NCI-H2107 treated with DMSO at 0.1 percent for 48 hours (cell line): ENCODE measurements at regions not wholly inside any gene's neighbourhood (a gene's known extent, or its start where the extent isn't known, plus 50 kb on each side); places are given as distances from the start of the nearest gene placed in this dataset.
"Not testable (repeated sequence)": the region's sequence is repeated elsewhere in the genome, so short reads cannot be mapped to it uniquely, and the experiment has no call there.

ENCODE experiments used
- DNase-seq: peaks from one replicate; lab custom pipeline; 2025; ENCODE audit not compliant: unreplicated experiment; lab: John Stamatoyannopoulos, UW

DNA sequence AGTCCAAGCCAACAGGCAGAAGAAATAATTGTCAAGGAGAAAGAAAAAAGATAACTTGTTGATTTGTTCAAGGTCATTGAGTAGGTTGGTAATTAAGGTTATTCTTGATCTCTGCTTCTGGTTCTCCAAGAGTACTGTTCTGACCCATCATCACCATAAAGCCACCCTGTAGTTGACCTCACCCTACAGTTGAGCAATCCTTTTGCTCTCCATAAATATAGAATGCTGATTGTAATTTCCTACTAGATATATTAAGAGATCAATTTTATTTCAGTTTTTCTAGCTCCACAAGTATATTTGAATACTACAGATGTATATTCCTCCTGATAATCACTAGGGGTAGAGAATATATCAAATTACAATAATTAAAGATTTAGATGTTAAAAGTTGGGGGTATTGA, 350.5 kb upstream of the PDE3A start:
- DNase-seq, result no peak

DNA sequence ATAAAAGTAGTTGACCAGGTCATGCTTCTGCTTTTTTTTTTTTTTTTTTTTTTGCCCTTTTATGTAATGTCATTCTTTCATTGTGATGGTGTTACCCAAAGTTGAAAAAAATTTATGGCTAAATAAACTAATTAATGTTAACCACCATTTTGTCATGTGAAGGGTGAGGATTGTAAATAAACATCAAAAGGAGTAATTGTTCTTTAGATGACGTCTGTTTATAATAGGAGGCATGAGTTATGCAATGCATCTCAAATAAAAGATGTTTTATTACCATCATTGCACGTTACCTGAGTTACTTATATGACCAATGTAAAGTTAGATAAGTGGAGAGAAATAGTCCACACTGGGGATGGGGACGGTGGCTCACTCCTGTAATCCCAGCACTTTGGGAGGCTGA, 349.9 kb upstream of the PDE3A start:
- DNase-seq, result no peak

DNA sequence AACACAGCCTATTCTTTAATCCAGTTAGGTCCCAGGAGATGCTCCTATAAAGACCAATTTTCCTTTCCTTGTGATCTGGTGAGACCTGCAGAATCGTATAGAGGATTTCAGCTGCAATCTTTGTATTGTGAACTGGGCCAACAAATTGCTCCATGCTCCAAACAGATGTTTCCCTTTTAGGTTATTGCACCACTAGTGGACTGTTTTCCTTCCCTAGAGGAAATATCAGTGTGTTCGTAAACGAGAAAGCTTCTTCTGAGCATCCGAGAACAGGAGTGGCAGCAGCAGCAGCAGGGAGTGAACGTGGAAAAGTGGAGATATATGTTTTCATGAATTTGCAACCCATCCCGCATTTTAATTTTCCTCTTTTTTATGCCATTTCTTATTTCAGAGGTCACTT, 344.1 kb upstream of the PDE3A start:
- DNase-seq, result no peak

DNA sequence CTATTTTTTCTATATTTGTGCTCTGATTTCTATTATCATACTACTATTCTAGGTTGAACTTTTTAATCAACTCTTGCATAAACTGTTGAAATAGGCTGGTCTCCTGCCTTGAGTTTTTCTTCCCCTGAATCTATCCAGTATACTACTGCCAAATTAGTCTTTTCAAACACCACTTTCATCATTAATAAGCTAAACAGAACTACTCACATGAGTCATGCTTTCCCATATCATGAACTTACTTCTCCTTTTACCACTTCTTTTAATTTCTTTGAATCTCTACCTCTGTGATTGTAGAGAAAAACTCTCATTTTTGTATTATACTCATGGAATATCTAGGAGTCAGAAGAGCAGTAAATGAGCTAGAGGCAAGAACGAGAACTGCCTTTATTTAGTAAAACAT, 340.3 kb upstream of the PDE3A start:
- no peak for DNase-seq

DNA sequence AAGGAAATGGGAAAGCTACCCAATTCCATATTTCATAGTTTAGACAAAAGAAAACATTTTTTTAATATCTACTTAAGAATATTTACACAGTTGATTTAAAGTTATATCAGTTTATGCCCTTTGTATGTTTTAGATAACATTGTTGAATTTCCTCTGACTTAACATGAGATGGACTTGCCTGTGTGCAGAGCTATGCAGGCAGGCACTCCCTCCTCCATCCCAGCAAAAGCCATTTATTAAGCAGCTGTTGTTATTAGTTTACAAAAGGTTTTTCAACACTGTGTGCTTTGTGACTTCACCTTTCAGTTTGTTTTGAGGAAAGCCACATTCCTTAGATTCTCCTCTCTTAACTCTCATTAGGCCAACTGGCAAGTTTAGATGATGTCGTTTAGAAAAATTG, 337.5 kb upstream of the PDE3A start:
- no peak for DNase-seq

GRCh38 chr12:20039562-20039961, 328.8 kb upstream of the PDE3A start:
- DNase-seq, result no peak

GRCh38 chr12:20040184-20040583, 328.2 kb upstream of the PDE3A start:
- no peak for DNase-seq

GRCh38 chr12:20040831-20041230, 327.5 kb upstream of the PDE3A start:
- DNase-seq, result no peak

GRCh38 chr12:20044351-20044750, 324.0 kb upstream of the PDE3A start:
- DNase-seq, result no peak

GRCh38 chr12:20044846-20045245, 323.5 kb upstream of the PDE3A start:
- no peak for DNase-seq

DNA sequence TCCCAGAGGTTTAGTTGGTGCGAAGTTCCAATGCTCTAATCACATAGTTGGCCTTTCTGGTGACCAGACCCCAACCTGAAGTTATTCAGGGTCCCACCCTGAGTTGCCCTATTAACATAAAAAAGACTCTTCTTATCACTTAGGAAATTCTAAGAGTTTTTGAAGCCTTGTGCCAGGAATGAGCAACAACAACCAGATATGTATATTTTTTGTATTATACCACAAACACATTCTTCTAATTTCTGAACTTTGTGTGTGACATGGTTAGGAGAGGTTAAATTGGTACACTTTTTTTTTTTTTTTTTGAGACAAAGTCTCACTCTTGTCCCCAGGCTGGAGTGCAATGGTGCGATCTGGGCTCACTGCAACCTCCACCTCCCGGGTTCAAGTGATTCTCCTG, 320.4 kb upstream of the PDE3A start:
- no peak for DNase-seq

DNA sequence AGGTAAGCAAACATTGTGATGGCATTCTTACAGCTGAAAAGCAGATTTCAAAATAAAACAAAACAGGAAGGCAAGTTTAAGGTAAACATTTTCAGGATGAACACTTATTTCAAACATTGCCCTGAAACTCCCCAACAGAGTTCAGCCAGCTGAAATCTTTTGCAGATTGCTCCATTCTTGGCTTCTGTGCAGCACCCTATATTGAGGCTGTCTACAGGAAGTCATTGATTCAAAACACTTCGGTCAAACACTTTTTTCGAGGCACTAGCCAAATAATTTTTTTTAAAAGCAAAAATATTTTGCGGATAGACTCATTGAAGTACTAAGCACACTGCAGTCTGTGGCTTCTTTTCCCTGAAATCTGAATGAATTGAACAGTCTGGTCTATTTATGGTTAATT, 318.1 kb upstream of the PDE3A start:
- DNase-seq, result no peak

- no peak for DNase-seq
Observed at GRCh38 chr12:20053782-20054181, 314.6 kb upstream of the PDE3A start.

DNA sequence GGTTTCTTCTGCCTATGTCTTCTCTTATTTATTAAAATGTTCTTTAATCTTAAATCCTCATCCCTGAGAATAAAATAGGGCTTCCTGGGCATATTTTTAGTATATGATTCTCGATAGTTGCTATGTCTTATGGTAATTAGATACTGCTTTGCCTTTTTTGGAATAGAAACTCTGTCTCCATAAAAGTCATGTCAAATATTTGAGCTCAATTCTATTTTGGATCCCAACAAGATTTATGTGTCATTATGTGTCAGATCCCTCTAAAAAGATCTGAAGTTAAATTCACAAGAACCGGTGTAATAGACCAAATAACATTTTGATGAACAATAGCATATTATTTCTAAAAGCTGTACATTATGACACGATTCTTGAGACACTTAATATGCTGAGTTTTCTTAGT, 312.5 kb upstream of the PDE3A start:
- DNase-seq, result no peak

- no peak for DNase-seq
Observed at GRCh38 chr12:20057398-20057797, 310.9 kb upstream of the PDE3A start.

DNA sequence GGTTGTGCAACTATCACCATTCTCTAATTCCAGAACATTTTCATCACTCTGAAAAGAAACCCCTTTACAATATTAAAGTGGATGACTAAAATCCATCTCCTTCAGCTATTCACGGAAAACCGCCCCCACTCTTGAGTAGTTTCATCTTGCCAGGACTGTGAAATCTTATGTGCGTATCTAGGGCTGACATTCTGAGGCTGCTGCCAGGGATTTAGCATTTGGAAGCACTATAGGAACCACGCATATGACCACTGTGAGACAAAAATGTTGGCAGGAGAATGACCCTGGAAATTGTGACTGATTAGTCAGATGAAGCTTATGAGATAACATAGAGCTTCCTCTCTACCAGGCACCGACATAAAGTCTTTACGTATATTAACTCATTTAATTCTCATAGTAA, 305.2 kb upstream of the PDE3A start:
- DNase-seq, result no peak

GRCh38 chr12:20077618-20078017, 290.7 kb upstream of the PDE3A start:
- no peak for DNase-seq

DNA sequence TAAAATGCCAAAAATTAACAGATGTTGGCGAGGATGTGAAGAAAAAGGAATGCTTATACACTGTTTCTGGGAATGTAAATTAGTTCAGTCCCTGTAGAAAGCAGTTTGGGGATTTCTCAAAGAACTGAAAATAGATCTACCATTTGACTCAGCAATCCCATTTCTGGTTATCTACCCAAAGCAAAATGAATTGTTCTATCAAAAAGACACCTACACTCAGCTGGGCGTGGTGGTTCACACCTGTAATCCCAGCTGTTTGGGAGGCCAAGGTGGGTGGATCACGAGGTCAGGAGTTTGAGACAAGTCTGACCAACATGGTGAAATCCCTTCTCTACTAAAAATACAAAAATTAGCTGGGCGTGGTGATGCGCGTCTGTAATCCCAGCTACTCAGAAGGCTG, 279.3 kb upstream of the PDE3A start:
- no peak for DNase-seq

- DNase-seq, result not testable (repeated sequence)
Observed at GRCh38 chr12:20093190-20093810, 275.0 kb upstream of the PDE3A start.

DNA sequence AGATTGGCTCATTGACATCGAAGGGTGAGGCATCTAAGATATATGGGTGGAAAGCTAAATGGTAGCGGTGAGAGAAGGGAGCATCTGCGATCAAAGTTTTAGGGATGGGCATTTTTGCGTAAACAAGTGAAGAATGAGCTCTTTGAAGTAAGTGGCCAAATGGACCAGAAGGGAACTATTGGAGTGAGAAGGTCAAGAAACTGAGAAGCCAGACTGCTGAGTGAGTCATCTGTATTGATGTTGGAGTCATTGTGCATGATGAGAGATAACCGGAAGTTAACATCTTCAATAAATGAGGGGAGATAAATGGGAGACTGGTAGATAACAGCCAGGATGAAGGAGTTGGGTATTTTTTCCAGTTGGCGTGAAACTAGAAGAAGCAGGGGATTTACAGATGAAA, 271.9 kb upstream of the PDE3A start:
- DNase-seq, result no peak

GRCh38 chr12:20097626-20098025, 270.7 kb upstream of the PDE3A start:
- DNase-seq, result no peak

DNA sequence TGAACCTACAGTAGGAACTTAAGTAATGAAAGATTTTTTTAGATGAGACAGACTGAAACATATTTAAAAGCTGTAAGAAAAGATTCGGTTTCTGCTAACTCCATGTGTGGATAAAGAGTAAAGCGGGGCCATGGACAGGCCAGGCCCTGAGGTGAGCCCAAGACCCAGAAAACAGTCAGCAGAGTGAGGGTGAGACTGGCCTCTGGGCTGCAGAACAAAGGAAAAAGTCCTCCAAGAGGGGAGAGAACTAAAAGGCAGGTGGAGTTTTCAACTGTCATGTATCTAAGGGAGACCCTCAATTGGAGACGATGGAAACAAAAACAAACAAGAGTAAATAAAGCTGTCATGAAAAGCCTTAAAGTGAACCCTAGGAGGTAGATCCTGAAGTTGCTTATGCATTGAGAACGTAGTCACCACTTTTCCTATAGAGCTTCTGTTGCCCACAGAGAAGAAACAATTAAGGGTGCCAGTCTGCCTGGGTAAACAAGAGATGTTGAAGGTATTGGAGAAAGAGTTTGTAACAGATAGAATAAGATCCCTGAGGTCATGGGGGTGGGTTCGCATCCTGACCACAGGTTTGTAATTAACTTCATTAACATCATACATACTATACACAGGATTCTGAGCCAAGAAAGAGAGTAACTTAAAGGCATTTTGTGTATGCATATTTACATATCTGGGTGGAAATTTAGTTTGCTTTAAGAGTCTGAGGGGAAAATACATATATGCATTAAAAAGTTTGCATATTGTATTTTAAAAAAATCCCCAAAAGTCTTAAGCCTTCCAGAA, 268.7 kb upstream of the PDE3A start:
- DNase-seq, result no peak

GRCh38 chr12:20101046-20101445, 267.3 kb upstream of the PDE3A start:
- DNase-seq, result no peak
